ENCODE measurements at regions not wholly inside any gene's neighbourhood (a gene's known extent, or its start where the extent isn't known, plus 50 kb on each side); places are given as distances from the start of the nearest gene placed in this dataset.

DNA sequence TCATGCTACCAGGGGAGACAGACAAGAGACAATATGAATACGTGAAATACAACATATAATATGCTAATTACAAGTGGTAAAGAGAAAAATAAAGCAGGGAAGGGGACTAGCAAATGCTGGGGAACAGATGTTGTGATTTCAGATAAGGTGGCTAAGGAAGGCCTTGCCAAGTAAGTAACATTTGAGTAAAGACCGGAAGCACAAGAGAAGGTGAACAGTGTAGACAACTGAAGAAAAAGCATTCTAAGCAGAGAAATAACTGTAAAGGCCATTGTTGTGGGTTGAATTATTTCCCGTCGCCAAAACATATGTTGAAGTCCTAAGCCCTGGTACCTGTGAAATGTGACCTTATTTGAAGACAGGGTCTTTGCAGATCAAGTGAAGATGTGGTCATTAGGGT lies 63.7 kb upstream of the EED start:
- Histone ChIP-seq H3K27ac (no peak overlapping the region), H3K27me3 (replicated peaks; ENCODE audit: insufficient read depth) (no peaks in the 10 kb centered on the region), H3K36me3 (no peaks in the 10 kb centered on the region), H3K4me3 (no peak overlapping the region), H3K9me3 (no peaks in the 10 kb centered on the region), H3K4me1 (ENCODE audit: control insufficient read depth in 1 of 2, low read depth in 2 of 2) (peaks cover 6 to 18% of the 10 kb centered on the region in 2 donors)
- no peak for ATAC-seq (ENCODE audit: insufficient number of reproducible peaks, low FRiP score, low read depth)
- TF ChIP-seq, protein P1, sequence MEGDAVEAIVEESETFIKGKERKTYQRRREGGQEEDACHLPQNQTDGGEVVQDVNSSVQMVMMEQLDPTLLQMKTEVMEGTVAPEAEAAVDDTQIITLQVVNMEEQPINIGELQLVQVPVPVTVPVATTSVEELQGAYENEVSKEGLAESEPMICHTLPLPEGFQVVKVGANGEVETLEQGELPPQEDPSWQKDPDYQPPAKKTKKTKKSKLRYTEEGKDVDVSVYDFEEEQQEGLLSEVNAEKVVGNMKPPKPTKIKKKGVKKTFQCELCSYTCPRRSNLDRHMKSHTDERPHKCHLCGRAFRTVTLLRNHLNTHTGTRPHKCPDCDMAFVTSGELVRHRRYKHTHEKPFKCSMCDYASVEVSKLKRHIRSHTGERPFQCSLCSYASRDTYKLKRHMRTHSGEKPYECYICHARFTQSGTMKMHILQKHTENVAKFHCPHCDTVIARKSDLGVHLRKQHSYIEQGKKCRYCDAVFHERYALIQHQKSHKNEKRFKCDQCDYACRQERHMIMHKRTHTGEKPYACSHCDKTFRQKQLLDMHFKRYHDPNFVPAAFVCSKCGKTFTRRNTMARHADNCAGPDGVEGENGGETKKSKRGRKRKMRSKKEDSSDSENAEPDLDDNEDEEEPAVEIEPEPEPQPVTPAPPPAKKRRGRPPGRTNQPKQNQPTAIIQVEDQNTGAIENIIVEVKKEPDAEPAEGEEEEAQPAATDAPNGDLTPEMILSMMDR (IDR thresholded peaks at IDR 0.05), result no peak
- DNase-seq (ENCODE audit: low spot score), result no peak

DNA sequence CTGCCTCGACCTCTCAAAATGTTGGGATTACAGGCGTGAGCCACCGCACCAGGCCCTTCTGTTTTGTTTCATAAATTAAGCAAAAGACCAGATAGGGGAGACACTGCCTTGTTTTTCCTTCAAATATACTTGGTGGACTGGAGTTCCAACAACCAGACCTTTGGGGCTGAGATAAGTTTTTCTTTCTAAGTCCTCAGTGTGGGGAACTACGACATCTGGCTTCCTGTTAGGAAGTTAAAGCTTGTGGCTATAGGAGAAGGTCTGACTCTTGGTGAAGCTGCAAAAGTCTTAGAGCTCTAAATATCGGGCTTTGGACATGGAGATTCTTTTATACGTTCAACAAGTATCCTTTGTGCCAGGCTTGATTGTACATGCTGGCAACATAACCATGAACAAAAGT lies 64.1 kb upstream of the EED start:
- no peak for ATAC-seq (ENCODE audit: insufficient number of reproducible peaks, low FRiP score, low read depth)
- no peak overlapping the region for H3K27ac ChIP-seq

DNA sequence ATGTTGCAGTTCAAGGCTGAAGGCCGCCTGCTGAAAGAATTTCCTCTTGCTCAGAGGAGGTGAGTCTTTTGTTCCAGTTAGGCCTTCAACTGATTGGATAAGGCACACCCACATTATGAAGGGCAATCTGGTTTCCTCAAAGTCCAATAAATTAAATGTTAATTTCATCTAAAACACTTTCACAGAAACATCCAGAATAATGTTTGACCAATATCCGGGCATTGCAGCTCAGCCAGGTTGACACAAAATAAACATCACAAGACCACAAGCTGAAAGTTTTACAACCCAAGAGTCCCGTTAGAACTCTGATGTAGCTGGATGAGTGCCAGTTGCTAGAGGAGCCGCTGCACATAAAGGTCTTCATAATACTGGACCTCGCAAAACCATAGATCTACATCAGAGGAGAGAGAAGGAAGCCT lies 64.9 kb upstream of the EED start:
- no peak for DNase-seq (ENCODE audit: low spot score)
- Histone ChIP-seq H3K9me3 (no peaks in the 10 kb centered on the region), H3K4me3 (no peak overlapping the region), H3K27me3 (replicated peaks; ENCODE audit: insufficient read depth) (no peaks in the 10 kb centered on the region), H3K4me1 (ENCODE audit: control insufficient read depth in 1 of 2, low read depth in 2 of 2) (peaks cover 9 to 21% of the 10 kb centered on the region in 2 donors), H3K27ac (no peak overlapping the region), H3K36me3 (no peaks in the 10 kb centered on the region)
- TF ChIP-seq, protein P1 (IDR thresholded peaks at IDR 0.05), result no peak
- ATAC-seq (ENCODE audit: insufficient number of reproducible peaks, low FRiP score, low read depth), result no peak

More for the DNA sequence above, 64.1 kb upstream of the EED start:
- H3K4me3 ChIP-seq, result no peak overlapping the region
- TF ChIP-seq, protein P1 (IDR thresholded peaks at IDR 0.05), result no peak
- H3K4me1 ChIP-seq (ENCODE audit: control insufficient read depth in 1 of 2, low read depth in 2 of 2), result peaks cover 7 to 19% of the 10 kb centered on the region in 2 donors
- no peaks in the 10 kb centered on the region for H3K27me3 ChIP-seq (replicated peaks; ENCODE audit: insufficient read depth)
- H3K9me3 ChIP-seq, result no peaks in the 10 kb centered on the region
- no peaks in the 10 kb centered on the region for H3K36me3 ChIP-seq
- no peak for DNase-seq (ENCODE audit: low spot score)

DNA sequence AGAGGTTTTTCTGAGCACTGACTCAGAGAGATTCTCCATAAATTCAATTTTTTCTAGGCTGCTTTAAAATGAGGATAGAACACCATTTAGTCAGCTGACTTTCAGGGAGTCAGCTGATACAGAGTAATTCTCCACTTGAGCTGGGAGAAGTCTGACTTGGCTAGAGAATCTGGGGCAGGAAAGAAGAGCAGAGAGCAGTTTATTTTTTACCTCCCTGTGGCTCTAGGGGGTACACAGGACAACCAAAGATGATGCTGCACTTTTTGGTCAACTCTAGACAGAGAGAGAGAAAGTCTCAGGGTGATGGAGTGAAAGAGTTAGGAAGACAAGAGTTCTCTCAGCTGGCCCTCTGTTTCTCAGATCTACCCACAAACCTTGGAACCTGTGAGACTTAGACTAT lies 67.3 kb upstream of the EED start:
- DNase-seq (ENCODE audit: low spot score) (no peak), ATAC-seq (ENCODE audit: insufficient number of reproducible peaks, low FRiP score, low read depth) (no peak)
- no peaks in the 10 kb centered on the region for H3K9me3 ChIP-seq
- H3K4me3 ChIP-seq, result no peak overlapping the region
- H3K4me1 ChIP-seq (ENCODE audit: control insufficient read depth in 1 of 2, low read depth in 2 of 2), result peaks cover 14 to 31% of the 10 kb centered on the region in 2 donors
- H3K27me3 ChIP-seq (replicated peaks; ENCODE audit: insufficient read depth), result no peaks in the 10 kb centered on the region
- TF ChIP-seq, protein P1 (IDR thresholded peaks at IDR 0.05), result no peak
- H3K36me3 ChIP-seq, result no peaks in the 10 kb centered on the region
- H3K27ac ChIP-seq, result no peak overlapping the region

DNA sequence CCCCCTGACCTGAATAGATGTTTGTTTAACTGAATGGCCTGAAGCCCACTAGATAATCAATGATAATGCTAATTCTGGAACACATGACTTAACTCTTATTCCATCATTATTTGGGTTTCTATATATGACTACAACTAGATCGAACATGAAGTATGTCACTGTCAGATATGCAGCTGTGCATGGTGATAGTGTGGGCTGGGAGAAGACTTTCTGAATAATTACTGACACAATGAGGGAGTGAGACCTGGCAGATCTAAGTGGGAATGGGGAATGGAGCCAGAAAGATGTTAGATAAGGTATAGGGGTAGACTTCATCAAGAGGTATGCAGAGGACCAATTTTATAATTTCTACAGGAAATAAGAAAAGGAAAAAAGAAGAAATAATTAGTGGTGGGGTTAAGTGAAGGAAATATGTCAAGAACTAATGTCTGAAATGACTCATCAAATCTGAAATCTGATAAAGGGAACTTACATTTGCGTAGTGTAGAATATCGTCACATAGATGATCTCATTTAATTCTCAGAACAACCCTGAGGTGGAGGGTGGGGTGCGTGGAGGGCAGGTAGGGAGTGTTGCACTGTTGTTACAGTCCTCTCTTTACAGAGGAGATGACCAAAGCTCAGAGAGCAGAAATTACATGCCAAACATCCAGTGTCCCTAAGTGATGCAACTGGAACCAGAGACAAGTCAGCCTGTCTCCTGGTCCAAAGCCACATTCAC lies 68.2 kb upstream of the EED start:
- Histone ChIP-seq H3K27ac (no peak overlapping the region), H3K4me3 (no peak overlapping the region), H3K27me3 (replicated peaks; ENCODE audit: insufficient read depth) (no peaks in the 10 kb centered on the region), H3K4me1 (ENCODE audit: control insufficient read depth in 1 of 2, low read depth in 2 of 2) (peaks cover 14 to 31% of the 10 kb centered on the region in 2 donors), H3K9me3 (no peaks in the 10 kb centered on the region), H3K36me3 (no peaks in the 10 kb centered on the region)
- TF ChIP-seq, protein P1 (IDR thresholded peaks at IDR 0.05), result no peak
- no peak for DNase-seq (ENCODE audit: low spot score)
- ATAC-seq (ENCODE audit: insufficient number of reproducible peaks, low FRiP score, low read depth), result no peak

Data from thoracic aorta (tissue), 2 donors.